WTC11 (cell line): ENCODE measurements at regions not wholly inside any gene's neighbourhood (a gene's known extent, or its start where the extent isn't known, plus 50 kb on each side); places are given as distances from the start of the nearest gene placed in this dataset.

Source experiments
- MLX ChIP-seq: sonication (generic); formaldehyde crosslinking; IDR thresholded peaks from 2 replicates; pipeline ENCODE4 v1.8.1; 2023; ENCODE audit warnings: mild to moderate bottlenecking, missing genetic modification reagents, moderate library complexity
- MYBL2 ChIP-seq: sonication (generic); formaldehyde crosslinking; IDR thresholded peaks from 2 replicates; pipeline ENCODE4 v1.8.1; 2023; ENCODE audit warnings: mild to moderate bottlenecking, moderate library complexity, missing genetic modification reagents
- USF2 ChIP-seq: sonication (generic); formaldehyde crosslinking; IDR thresholded peaks from 2 replicates; pipeline ENCODE4 v1.8.1; 2023; ENCODE audit warnings: mild to moderate bottlenecking, missing genetic modification reagents, moderate library complexity

DNA sequence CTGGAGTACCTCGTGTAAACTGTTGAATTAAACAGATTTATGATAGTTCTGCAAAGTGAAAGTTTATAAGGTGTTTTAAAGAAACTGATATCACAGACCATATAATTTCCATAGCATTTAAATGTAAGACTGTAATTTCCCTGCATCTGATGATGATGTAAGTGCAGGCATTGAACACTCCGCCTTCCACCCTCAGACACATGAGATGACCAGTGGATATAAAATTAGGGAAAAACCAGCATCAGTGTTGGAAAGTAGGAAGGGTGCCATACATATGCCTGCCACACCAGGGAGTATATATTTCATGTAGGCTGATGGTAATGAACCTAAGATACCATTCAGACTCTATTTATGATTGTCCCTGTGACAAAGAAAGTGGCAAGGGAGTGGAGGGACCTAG, 519.2 kb downstream of the ACTL7B start:
- no peak for TF ChIP-seq MYBL2
- TF ChIP-seq USF2 (CRISPR knock-in tag): no peak
- TF ChIP-seq MLX: no peak
